OCI-LY3 (cell line): ENCODE measurements at regions not wholly inside any gene's neighbourhood (a gene's known extent, or its start where the extent isn't known, plus 50 kb on each side); places are given as distances from the start of the nearest gene placed in this dataset.

Experiments
- H2AFZ ChIP-seq: fragments of 200-600, 300-600 bp; shearing (Covaris generic); 2 replicates; pipeline ENCODE4 v1.6.0; 2014; ENCODE audit warnings: antibody characterized with exemption, low read depth, low read length
- H3K27ac ChIP-seq: fragments of 200-600, 300-600 bp; sonication (generic); 2 replicates; pipeline ENCODE4 v1.5.1; 2014; ENCODE audit warnings: mild to moderate bottlenecking, low read length, moderate library complexity, mixed read lengths
- H3K27me3 ChIP-seq: fragments of 200-600, 300-600 bp; sonication (generic); 2 replicates; pipeline ENCODE4 v1.6.1; 2014; ENCODE audit warnings: low read depth, low read length, mixed read lengths
- H3K36me3 ChIP-seq: fragments of 200-600, 300-600 bp; sonication (generic); replicated peaks from 2 replicates; pipeline ENCODE3; 2014; ENCODE audit warnings: low read depth, low read length, mixed read lengths
- H3K4me1 ChIP-seq: fragments of 300-600, 200-600 bp; sonication (generic); 2 replicates; pipeline ENCODE4 v1.6.1; 2014; ENCODE audit warnings: low read length, mixed read lengths
- H3K4me2 ChIP-seq: fragments of 200-600, 300-600 bp; sonication (generic); 2 replicates; pipeline ENCODE4 v1.6.1; 2014; ENCODE audit warnings: low read length, mixed read lengths
- H3K4me3 ChIP-seq: fragments of 300-600, 200-600 bp; sonication (generic); 2 replicates; pipeline ENCODE4 v1.5.1; 2014; ENCODE audit warnings: antibody characterized with exemption, mild to moderate bottlenecking, low read length, moderate library complexity
- H3K79me2 ChIP-seq: fragments of 300-600, 200-600 bp; shearing (Covaris generic); 2 replicates; pipeline ENCODE4 v1.6.1; 2014; ENCODE audit warnings: mild to moderate bottlenecking, low read length, mixed read lengths
- H3K9ac ChIP-seq: fragments of 300-600, 200-600 bp; shearing (Covaris generic); 2 replicates; pipeline ENCODE4 v1.6.0; 2014; ENCODE audit warnings: mild to moderate bottlenecking, low read length, moderate library complexity
- H3K9me3 ChIP-seq: fragments of 200-600, 300-600 bp; shearing (Covaris generic); 2 replicates; pipeline ENCODE4 v1.6.1; 2014; ENCODE audit warnings: low read length, mixed read lengths; ENCODE audit not compliant: insufficient read depth
- H4K20me1 ChIP-seq: fragments of 200-600, 300-600 bp; sonication (generic); 2 replicates; pipeline ENCODE4 v1.6.1; 2016; ENCODE audit warnings: low read length, mixed read lengths; ENCODE audit not compliant: insufficient read depth
- CTCF ChIP-seq: fragments of 200-600, 300-600 bp; sonication (generic); IDR thresholded peaks from 2 replicates; pipeline ENCODE4 v1.5.1; 2014; ENCODE audit warnings: antibody characterized with exemption, low read length, low read depth
- EZH2phosphoT487 ChIP-seq: fragments of 200-600 bp; shearing (Covaris generic); IDR thresholded peaks from 2 replicates; pipeline ENCODE4 v1.6.1; 2018; ENCODE audit warnings: antibody characterized with exemption, mixed run types, low read depth

GRCh38 chr21:28072601-28073000 lies 920.1 kb downstream of the LTN1 start:
- Histone ChIP-seq H2AFZ (no peak overlapping the region), H3K9me3 (no peaks in the 10 kb centered on the region), H3K27me3 (no peaks in the 10 kb centered on the region), H3K36me3 (no peaks in the 10 kb centered on the region), H3K79me2 (no peaks in the 10 kb centered on the region), H4K20me1 (no peaks in the 10 kb centered on the region), H3K9ac (no peak overlapping the region), H3K4me3 (no peak overlapping the region), H3K27ac (no peak overlapping the region), H3K4me2 (no peak overlapping the region), H3K4me1 (no peaks in the 10 kb centered on the region)
- no peak for TF ChIP-seq CTCF
- no peak for TF ChIP-seq EZH2phosphoT487

- no peak for TF ChIP-seq EZH2phosphoT487
- no peak for TF ChIP-seq CTCF
- Histone ChIP-seq H3K9me3 (no peaks in the 10 kb centered on the region), H3K4me1 (peaks cover 19% of the 10 kb centered on the region), H3K9ac (no peak overlapping the region), H3K27me3 (no peaks in the 10 kb centered on the region), H3K4me2 (no peak overlapping the region), H3K79me2 (no peaks in the 10 kb centered on the region), H2AFZ (no peak overlapping the region), H3K4me3 (no peak overlapping the region), H4K20me1 (no peaks in the 10 kb centered on the region), H3K27ac (no peak overlapping the region), H3K36me3 (no peaks in the 10 kb centered on the region)
These were observed 923.2 kb downstream of the LTN1 start for GRCh38 chr21:28069450-28069923.

- Histone ChIP-seq H3K27me3 (no peaks in the 10 kb centered on the region), H3K79me2 (no peaks in the 10 kb centered on the region), H2AFZ (peak overlapping the region; percentile 39; the same call in 1 of the 2 replicates), H3K4me2 (no peak overlapping the region), H3K9ac (no peak overlapping the region), H3K36me3 (no peaks in the 10 kb centered on the region), H3K27ac (no peak overlapping the region), H4K20me1 (no peaks in the 10 kb centered on the region), H3K4me1 (peaks cover 19% of the 10 kb centered on the region), H3K9me3 (no peaks in the 10 kb centered on the region), H3K4me3 (no peak overlapping the region)
- TF ChIP-seq EZH2phosphoT487 (no peak), CTCF (no peak)
These were observed 924.0 kb downstream of the LTN1 start for GRCh38 chr21:28068455-28069358.

- H3K9ac ChIP-seq: no peak overlapping the region
- TF ChIP-seq EZH2phosphoT487: no peak
- TF ChIP-seq CTCF: no peak
- no peaks in the 10 kb centered on the region for H3K27me3 ChIP-seq
- H3K36me3 ChIP-seq: no peaks in the 10 kb centered on the region
- H3K27ac ChIP-seq: no peak overlapping the region
- H3K4me1 ChIP-seq: peaks cover 19% of the 10 kb centered on the region
- no peaks in the 10 kb centered on the region for H3K9me3 ChIP-seq
- no peaks in the 10 kb centered on the region for H4K20me1 ChIP-seq
- no peak overlapping the region for H3K4me3 ChIP-seq
- H2AFZ ChIP-seq: no peak overlapping the region
- no peaks in the 10 kb centered on the region for H3K79me2 ChIP-seq
- H3K4me2 ChIP-seq: no peak overlapping the region
These were observed 925.9 kb downstream of the LTN1 start for GRCh38 chr21:28066596-28067387.
